WTC11 (cell line): ENCODE measurements at regions not wholly inside any gene's neighbourhood (a gene's known extent, or its start where the extent isn't known, plus 50 kb on each side); places are given as distances from the start of the nearest gene placed in this dataset.

Experiments
- ATF3 ChIP-seq: sonication (generic); formaldehyde crosslinking; conservative IDR thresholded peaks from 2 replicates; pipeline ENCODE4 v1.8.1; 2022; ENCODE audit warnings: mild to moderate bottlenecking, missing genetic modification reagents
- FOXP4 ChIP-seq: sonication (generic); formaldehyde crosslinking; IDR thresholded peaks from 2 replicates; pipeline ENCODE4 v1.8.0; 2022; ENCODE audit warnings: mild to moderate bottlenecking, missing genetic modification reagents
- KAT7 ChIP-seq: sonication (generic); formaldehyde crosslinking; IDR thresholded peaks from 2 replicates; pipeline ENCODE4 v1.8.1; 2023; ENCODE audit warnings: missing genetic modification reagents, mild to moderate bottlenecking, borderline replicate concordance
- NFE2L1 ChIP-seq: sonication (generic); formaldehyde crosslinking; IDR thresholded peaks from 2 replicates; pipeline ENCODE4 v1.8.1; 2023; ENCODE audit warnings: missing genetic modification reagents
- RELA ChIP-seq: sonication (generic); formaldehyde crosslinking; IDR thresholded peaks from 2 replicates; pipeline ENCODE4 v1.8.1; 2022; ENCODE audit warnings: missing genetic modification reagents, mild to moderate bottlenecking, borderline replicate concordance
- SP1 ChIP-seq: sonication (generic); formaldehyde crosslinking; conservative IDR thresholded peaks from 2 replicates; pipeline ENCODE4 v1.8.1; 2022; ENCODE audit warnings: missing genetic modification reagents
- ZBTB21 ChIP-seq: sonication (generic); formaldehyde crosslinking; IDR thresholded peaks from 2 replicates; pipeline ENCODE4 v1.8.1; 2023; ENCODE audit warnings: mild to moderate bottlenecking, missing genetic modification reagents, borderline replicate concordance
- ZNF121 ChIP-seq: sonication (generic); formaldehyde crosslinking; IDR thresholded peaks from 2 replicates; pipeline ENCODE4 v1.8.0; 2023; ENCODE audit warnings: missing genetic modification reagents
- ZNF416 ChIP-seq: fragments of 250-450 bp; sonication (Bioruptor Pico); IDR thresholded peaks from 2 replicates; pipeline ENCODE4 v1.9.0; 2021; ENCODE audit warnings: mild to moderate bottlenecking, inconsistent platforms
- TF ChIP-seq, protein P1 (sequence below): fragments of 200-600 bp; IDR thresholded peaks from 2 replicates; pipeline ENCODE4 v1.8.0; 2022; ENCODE audit warnings: antibody characterized with exemption
- TF ChIP-seq, protein P2 (sequence below): sonication (generic); formaldehyde crosslinking; IDR thresholded peaks from 2 replicates; pipeline ENCODE4 v1.8.0; 2022; ENCODE audit warnings: mild to moderate bottlenecking, missing genetic modification reagents
- TF ChIP-seq, protein P3 (sequence below): sonication (generic); formaldehyde crosslinking; IDR thresholded peaks from 2 replicates; pipeline ENCODE4 v1.8.0; 2022; ENCODE audit warnings: mild to moderate bottlenecking, missing genetic modification reagents

DNA sequence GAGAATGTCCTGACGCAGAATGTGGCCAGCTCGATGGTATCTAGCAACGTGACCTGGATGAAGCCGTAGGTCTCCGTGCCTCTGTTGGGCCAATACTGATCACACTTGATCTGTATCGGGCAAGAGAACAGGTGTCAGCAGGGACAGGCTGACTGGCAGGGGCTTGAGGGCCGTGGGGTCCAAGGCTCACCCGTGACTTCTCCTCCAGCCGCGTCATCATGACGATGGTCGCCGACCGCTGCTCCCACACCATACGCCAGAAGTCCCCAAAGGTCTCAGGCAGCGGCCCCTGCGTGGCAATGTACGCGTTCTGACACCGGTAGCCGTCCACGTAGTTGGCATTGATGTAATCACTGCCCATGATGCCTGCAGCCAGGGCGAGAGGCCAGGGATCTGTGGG lies 126.2 kb downstream of the PTPRS start:
- TF ChIP-seq, protein P1, sequence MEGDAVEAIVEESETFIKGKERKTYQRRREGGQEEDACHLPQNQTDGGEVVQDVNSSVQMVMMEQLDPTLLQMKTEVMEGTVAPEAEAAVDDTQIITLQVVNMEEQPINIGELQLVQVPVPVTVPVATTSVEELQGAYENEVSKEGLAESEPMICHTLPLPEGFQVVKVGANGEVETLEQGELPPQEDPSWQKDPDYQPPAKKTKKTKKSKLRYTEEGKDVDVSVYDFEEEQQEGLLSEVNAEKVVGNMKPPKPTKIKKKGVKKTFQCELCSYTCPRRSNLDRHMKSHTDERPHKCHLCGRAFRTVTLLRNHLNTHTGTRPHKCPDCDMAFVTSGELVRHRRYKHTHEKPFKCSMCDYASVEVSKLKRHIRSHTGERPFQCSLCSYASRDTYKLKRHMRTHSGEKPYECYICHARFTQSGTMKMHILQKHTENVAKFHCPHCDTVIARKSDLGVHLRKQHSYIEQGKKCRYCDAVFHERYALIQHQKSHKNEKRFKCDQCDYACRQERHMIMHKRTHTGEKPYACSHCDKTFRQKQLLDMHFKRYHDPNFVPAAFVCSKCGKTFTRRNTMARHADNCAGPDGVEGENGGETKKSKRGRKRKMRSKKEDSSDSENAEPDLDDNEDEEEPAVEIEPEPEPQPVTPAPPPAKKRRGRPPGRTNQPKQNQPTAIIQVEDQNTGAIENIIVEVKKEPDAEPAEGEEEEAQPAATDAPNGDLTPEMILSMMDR: no peak
- TF ChIP-seq NFE2L1 (CRISPR knock-in tag) (no peak), FOXP4 (CRISPR knock-in tag) (no peak), ZNF416 (no peak), SP1 (CRISPR knock-in tag) (no peak), ATF3 (CRISPR knock-in tag) (no peak), ZBTB21 (CRISPR knock-in tag) (no peak), ZNF121 (CRISPR knock-in tag) (no peak), KAT7 (CRISPR knock-in tag) (no peak), RELA (CRISPR knock-in tag) (no peak)
- TF ChIP-seq, protein P2, sequence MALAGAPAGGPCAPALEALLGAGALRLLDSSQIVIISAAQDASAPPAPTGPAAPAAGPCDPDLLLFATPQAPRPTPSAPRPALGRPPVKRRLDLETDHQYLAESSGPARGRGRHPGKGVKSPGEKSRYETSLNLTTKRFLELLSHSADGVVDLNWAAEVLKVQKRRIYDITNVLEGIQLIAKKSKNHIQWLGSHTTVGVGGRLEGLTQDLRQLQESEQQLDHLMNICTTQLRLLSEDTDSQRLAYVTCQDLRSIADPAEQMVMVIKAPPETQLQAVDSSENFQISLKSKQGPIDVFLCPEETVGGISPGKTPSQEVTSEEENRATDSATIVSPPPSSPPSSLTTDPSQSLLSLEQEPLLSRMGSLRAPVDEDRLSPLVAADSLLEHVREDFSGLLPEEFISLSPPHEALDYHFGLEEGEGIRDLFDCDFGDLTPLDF (CRISPR knock-in tag): no peak
- TF ChIP-seq, protein P3, sequence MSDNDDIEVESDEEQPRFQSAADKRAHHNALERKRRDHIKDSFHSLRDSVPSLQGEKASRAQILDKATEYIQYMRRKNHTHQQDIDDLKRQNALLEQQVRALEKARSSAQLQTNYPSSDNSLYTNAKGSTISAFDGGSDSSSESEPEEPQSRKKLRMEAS: no peak
